NCI-H1436 (cell line): ENCODE measurements at regions not wholly inside any gene's neighbourhood (a gene's known extent, or its start where the extent isn't known, plus 50 kb on each side); places are given as distances from the start of the nearest gene placed in this dataset.
"Not testable (repeated sequence)": the region's sequence is repeated elsewhere in the genome, so short reads cannot be mapped to it uniquely, and the experiment has no call there.

Experiments
- DNase-seq: peaks from one replicate; lab custom pipeline; 2025; lab: John Stamatoyannopoulos, UW

DNA sequence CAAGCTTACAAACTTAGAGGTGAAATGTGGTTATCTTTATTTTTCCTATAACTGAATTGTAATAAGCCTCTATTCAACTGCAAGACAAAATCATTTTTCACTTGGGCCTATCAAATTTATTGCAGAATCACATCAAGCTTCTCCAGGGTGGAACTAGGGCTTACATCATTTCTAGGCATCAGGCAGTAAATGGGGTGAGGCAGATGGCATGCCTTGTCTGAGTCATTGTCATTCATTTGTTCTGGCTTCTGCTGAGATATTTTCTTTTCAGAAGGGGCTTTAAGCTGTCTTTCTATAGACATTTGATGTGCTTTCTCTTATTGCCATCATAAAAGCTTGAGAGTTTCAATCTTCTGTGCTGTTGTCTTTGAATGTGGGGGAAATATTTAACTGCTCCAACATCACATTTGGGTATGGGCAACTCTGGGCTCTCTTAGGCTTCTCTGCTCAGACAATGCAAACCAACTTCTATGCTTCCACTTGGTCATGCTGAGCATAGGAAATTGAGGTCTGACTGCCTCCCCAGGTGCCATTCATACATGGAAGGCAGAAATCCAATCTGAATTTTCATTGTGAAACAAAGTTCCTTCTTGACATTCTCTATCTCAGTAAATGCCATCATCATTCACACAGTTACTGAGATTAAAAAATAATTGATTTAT lies 225.8 kb upstream of the GIMD1 start:
- no peak for DNase-seq

DNA sequence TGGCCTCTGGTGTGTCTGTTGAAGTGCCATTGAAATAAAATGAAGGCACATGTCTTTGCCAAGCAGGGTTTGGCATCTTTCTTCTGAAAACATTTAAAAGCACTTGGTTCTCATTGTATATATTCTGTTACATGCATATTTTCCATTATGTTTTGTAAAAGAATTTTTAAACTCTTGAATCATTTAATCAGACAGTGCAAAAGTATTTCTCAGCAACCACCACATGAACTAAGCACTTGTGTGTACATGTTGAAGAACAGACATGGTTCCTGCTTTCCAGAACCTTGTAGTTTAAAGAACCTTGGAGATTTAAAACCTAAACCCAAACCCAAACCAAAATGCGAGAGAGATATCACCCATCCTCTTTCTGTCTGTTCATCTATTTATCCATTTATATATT lies 220.3 kb upstream of the GIMD1 start:
- DNase-seq = no peak

- DNase-seq = no peak
Measured at GRCh38 chr4:106587558-106587957, 219.0 kb upstream of the GIMD1 start.

DNA sequence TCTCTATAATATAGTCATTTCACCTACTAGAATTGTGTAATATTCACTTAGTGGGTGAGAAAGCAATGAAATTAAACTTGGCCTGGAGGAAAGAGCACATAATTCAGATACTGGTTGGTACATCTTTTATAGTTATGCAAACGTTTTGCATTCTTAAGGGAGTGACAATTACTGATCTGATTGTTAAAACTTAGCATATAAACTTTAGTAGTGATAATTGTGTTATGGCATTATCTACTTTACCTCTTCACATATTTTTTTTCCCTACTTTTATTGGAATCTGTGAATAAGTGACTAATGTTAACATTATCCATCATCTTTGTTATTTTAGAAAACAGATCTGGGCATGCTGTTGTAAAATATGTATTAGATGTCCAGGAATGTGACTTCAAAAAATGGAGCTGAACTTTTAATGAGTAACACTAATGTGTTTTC lies 217.4 kb upstream of the GIMD1 start:
- no peak for DNase-seq

GRCh38 chr4:106584337-106584989 lies 215.9 kb upstream of the GIMD1 start:
- DNase-seq = no peak

DNA sequence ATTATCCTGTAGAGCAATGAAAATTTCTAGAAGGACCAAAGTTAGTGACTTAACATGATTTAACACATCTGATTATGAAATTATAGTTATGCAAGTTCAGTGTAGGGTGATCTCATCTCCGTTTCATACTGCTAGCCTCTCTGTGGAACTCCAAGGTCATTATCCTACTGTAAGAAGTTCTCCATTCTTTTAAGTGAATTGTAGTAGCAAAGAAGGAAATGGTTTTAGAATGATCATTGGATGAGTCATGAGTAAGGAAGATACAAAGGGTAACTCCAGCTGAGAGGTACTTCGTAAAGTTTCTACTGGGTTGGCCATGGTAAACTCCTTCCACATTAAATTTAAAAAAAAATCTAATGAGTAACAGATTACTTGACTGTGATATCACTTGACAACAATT lies 215.0 kb upstream of the GIMD1 start:
- no peak for DNase-seq

DNA sequence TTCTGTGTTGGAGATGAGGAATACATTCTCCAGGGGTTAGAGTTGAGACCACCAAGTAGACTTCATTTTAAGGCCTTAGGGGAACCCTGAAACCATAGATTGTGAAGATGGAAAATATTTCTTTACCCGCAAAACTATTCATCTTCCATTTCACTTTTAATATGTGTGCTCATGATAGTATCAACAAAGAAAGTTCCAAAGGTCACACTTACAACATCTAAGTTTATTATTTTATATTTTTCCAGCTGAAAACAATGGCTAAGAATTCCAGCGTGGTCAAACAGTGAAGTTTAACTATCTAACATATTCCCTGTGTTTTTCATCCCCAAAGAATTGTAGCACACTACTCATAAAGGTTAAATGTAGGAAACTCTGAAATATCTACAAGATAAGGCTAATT lies 214.5 kb upstream of the GIMD1 start:
- DNase-seq = no peak

DNA sequence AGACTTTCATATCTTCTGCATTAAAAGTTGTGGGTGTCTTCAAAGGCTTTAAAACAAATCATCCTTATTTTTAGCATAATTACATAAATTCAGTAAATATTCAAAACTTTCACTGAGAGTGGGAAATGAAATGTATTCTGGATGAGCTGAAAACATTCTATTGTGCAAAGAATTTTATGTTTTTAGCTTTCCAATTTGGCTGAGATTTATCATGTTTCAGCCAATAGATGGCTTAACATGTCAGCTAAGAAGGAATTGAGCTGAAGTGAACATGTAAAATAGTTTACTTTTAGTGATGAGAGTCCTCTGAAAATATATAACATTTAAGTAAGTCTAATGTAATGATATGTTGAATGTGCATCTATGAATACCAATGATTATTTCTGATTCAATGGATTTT lies 213.5 kb upstream of the GIMD1 start:
- no peak for DNase-seq

DNA sequence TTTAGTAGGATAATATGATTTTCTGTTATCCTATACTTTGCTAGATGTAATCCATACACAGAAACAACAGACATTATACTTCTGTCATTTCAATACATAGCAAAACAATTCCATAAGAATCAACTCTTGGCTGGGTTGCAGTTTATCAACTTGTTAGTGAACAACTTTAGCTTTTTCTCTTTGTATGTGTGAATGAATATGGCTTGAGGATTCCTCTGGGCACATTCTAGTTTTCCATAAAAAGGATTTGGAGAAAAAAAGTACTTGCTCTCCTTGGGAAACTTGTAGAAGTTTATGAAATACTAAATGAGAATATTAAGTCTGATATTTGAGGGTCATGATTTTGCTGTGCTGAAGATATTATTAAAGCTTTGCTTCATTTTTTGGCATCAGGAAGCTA lies 210.7 kb upstream of the GIMD1 start:
- no peak for DNase-seq

GRCh38 chr4:106569146-106570031 lies 200.8 kb upstream of the GIMD1 start:
- DNase-seq = no peak

DNA sequence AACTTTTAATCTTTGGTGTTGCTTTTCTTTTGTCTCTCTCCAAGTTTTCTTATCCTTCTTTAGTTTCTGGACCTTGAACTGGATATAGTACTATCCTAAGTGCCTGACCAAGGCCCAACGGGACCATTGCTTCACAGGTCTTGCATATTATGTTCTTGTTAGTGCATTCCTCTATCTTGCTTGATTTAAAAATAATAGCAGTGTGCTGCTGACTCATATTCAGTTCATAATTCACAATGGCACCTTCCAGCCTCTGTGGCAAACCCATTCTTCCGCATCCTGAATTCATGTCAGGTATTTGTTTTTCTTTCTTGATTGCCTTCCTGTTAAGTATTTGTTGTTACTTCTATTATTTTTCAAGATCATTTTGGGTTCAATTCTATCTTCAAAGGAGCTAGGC lies 197.1 kb upstream of the GIMD1 start:
- DNase-seq = no peak

GRCh38 chr4:106563637-106564036 lies 195.1 kb upstream of the GIMD1 start:
- not testable (repeated sequence) for DNase-seq

DNA sequence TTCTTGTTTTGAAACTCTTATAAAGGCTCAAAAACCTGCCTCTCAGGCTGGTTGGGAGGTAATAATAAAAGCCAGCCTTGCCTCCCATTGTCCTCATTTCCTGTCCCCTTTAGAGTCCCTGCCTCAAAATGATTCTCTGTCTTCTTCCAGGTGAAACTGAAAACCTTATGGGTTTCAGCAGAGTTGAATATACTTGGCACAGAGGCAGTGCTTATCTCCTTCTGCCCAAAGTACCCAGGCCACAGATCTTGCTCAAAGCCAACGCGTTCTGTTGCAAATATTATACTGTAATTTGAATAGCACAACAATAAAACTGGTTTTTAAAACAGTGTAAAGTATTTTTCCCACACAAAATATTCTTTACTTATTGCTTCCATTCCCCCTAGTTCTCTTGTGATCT lies 183.1 kb upstream of the GIMD1 start:
- DNase-seq = no peak

DNA sequence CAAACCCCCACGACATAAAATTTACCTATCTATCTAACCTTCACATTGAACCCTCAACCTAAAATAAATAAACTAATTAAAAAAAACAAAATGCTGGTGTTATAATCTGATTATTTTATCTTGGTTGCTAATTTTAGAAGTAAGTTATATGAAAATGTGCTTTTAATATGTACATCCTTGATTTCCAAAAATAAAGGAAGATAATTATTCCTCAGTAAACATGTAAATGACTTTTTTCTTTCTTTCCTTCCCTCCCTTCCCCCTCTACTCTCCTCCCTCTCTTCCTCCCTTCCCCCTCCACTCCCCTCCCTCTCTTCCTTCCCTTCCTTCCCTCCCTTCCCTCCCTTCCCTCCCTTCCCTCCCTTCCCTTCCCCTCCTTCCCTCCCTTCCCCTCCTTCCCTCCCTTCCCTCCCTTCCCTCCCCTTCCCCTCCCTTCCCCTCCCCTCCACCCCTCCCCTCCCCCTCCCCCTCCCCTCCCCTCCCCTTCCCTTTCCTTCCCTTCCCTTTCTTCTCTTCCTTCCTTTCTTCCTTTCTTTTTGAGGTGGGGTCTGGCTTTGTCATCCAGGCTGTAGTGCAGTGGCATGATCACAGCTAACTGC lies 180.0 kb upstream of the GIMD1 start:
- no peak for DNase-seq

DNA sequence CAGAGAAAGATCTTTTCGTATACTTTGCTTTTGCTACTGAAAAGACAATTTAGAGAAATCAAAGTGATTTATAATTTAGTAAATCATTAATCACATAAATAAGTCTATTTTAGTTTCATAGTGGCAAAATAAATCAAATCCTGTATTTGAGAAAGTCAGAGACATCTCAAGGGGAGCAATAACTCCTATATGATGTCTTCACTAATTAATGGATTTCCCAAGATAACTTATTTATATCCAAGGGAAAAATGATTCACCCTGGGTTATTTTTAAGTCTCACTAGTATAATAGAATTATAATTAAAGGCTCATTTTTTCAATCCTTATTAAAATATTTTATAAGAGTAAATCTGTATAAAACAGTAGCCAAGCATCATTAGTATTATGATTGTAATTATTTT lies 177.8 kb upstream of the GIMD1 start:
- DNase-seq = no peak

DNA sequence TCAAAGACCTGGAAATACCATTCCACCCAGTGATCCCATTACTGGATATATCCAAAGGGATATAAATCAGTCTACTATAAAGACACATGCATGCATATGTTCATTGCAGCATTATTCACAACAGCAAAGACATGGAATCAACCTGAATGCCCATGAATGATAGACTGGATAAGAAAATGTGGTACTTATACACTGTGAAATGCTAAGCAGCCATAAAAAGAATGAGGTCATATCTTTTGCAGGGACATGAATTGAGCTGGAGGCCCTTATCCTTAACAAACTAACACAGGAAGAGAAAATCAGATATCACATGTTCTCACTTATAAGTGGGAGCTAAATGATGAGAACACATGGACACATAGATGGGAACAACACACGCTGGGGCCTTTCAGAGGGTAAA lies 174.0 kb upstream of the GIMD1 start:
- DNase-seq = not testable (repeated sequence)

- DNase-seq = no peak
Measured at GRCh38 chr4:106541253-106541652, 172.7 kb upstream of the GIMD1 start.

GRCh38 chr4:106530821-106531220 lies 162.2 kb upstream of the GIMD1 start:
- DNase-seq = no peak

DNA sequence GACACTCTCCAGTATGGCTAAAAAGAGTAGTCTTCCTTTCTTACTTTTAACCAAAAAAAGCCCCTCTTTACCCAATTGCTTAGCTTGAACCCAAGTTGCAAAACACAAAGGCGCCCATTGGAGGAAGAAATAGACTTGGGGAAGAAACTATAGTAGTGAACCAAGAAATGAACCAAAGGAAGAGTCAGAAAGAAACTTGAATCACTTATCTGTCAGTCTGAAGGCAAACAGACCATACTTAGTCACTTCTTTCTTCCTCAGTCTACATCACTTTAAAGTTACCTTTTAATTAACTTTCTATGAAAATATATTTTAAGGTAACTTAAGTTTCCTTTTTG lies 161.4 kb upstream of the GIMD1 start:
- no peak for DNase-seq

DNA sequence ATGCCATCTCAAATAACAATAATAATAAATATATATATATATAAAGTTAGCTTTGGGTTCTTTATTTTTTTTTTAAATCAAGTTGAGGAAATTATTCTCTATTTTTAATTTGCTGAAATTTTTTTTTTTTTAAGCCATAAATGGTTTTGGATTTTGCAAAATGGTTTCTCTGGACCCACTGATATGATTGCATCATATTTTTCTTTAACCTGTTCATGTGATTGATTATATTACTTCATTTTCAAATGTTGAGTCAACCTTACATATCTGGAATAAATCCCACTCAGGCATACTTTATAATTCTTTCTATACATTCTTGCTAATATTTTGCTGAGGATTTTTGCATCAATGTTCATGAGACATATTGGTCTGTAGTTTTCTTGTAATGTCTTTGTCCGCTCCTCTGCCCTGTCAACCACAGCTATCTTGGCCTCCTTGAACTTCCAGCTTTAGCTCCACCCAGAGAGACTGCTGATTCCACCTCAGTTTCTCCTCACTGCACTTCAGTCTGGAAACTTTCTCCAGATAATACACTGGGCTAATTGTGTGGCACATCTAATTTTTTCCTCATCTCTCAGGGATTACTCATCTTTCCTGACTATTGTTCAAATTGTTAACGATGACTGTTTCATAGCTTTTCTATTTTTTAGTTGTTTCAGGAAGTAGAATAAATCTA lies 160.9 kb upstream of the GIMD1 start:
- DNase-seq = no peak

- DNase-seq = no peak
Measured at GRCh38 chr4:106527316-106527715, 158.7 kb upstream of the GIMD1 start.

DNA sequence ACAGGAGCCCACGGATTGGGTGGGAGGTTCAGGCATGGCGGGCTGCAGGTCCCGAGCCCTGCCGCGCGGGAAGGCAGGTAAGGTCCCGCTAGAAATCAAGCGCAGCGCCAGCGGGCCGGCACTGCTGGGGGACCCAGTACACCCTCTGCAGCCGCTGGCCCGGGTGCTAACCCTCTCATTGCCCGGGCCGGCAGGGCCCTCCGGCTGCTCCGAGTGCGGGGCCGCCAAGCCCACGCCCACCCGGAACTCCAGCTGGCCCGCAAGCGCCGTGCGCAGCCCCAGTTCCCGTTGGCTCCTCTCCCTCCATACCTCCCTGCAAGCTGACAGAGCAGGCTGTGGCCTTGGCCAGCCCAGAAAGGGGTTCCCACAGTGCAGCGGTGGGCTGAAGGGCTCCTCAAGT lies 156.8 kb upstream of the GIMD1 start:
- not testable (repeated sequence) for DNase-seq
